H1 (cell line): ENCODE measurements at regions not wholly inside any gene's neighbourhood (a gene's known extent, or its start where the extent isn't known, plus 50 kb on each side); places are given as distances from the start of the nearest gene placed in this dataset.

ENCODE experiments used
- CTCF ChIA-PET: fragments of 300-600 bp; sonication (Branson Sonifier 250); formaldehyde crosslinking; loops from one replicate; lab custom pipeline; 2021; ENCODE audit not compliant: partially characterized antibody; lab: Charles Lee
- POLR2A ChIA-PET: fragments of 300-600 bp; sonication (Branson Sonifier 250); formaldehyde crosslinking; loops from one replicate; lab custom pipeline; 2021; ENCODE audit warnings: inconsistent platforms; ENCODE audit not compliant: partially characterized antibody; lab: Charles Lee
- DNase-seq, 2 experiments: peaks; one replicate each; pipeline versions ENCODE4 v3.0.0 to v3.0.0-alpha.2; 2010 to 2022; ENCODE audit warnings: low spot score in 2 of 2, low read depth in 1 of 2, mixed read lengths in 1 of 2
- FAIRE-seq: peaks from 2 replicates; lab custom pipeline; 2011; peaks lifted over from hg19 to GRCh38; lab: Jason Lieb, UNC
- H2AFZ ChIP-seq: 2 replicates; pipeline ENCODE4 v1.8.1; 2012; ENCODE audit warnings: low read length, inconsistent platforms
- H2AK5ac ChIP-seq: 2 replicates; pipeline ENCODE4 v1.6.1; 2013; ENCODE audit warnings: low read depth, low read length
- H2BK120ac ChIP-seq: replicated peaks from 2 replicates; pipeline ENCODE3; 2013; ENCODE audit warnings: low read depth, low read length, inconsistent platforms
- H2BK12ac ChIP-seq: 2 replicates; pipeline ENCODE4 v1.6.1; 2013; ENCODE audit warnings: low read depth, low read length
- H2BK15ac ChIP-seq: 2 replicates; pipeline ENCODE4 v1.6.1; 2013; ENCODE audit warnings: low read length
- H2BK20ac ChIP-seq: 2 replicates; pipeline ENCODE4 v1.6.1; 2013; ENCODE audit warnings: low read length
- H2BK5ac ChIP-seq: 2 replicates; pipeline ENCODE4 v1.6.1; 2013; ENCODE audit warnings: low read depth, low read length
- H3K14ac ChIP-seq: 2 replicates; pipeline ENCODE4 v1.6.1; 2013; ENCODE audit warnings: inconsistent platforms; ENCODE audit not compliant: insufficient read length
- H3K18ac ChIP-seq: 2 replicates; pipeline ENCODE4 v1.6.1; 2013; ENCODE audit warnings: low read length; ENCODE audit errors: extremely low read depth
- H3K23ac ChIP-seq: 2 replicates; pipeline ENCODE4 v1.6.1; 2013; ENCODE audit warnings: inconsistent platforms; ENCODE audit not compliant: insufficient read length
- H3K23me2 ChIP-seq: 2 replicates; pipeline ENCODE4 v1.6.1; 2013; ENCODE audit warnings: low read depth, low read length
- H3K27ac ChIP-seq: 2 replicates; pipeline ENCODE4 v1.6.1; 2011; ENCODE audit warnings: low read depth, low read length, inconsistent platforms
- H3K27me3 ChIP-seq, 4 experiments: replicated peaks in 1 of 4; 1 replicate in 1 of 4; 2 replicates in 3 of 4; pipeline versions ENCODE4 v1.6.1 to v1.8.1; 2011 to 2013; ENCODE audit warnings: low read length in 3 of 4, mild to moderate bottlenecking in 3 of 4, inconsistent platforms in 2 of 4, mixed read lengths in 2 of 4, moderate library complexity in 1 of 4; ENCODE audit not compliant: control insufficient read depth in 3 of 4, insufficient read depth in 3 of 4; ENCODE audit errors: extremely low read depth in 1 of 4
- H3K36me3 ChIP-seq, 4 experiments: 2 replicates each; pipeline versions ENCODE4 v1.6.1 to v1.8.1; 2011 to 2013; ENCODE audit warnings: mild to moderate bottlenecking in 4 of 4, low read length in 3 of 4, moderate library complexity in 2 of 4, control low read depth in 1 of 4, inconsistent platforms in 1 of 4; ENCODE audit not compliant: insufficient read depth in 4 of 4, control insufficient read depth in 2 of 4
- H3K4ac ChIP-seq: replicated peaks from 2 replicates; pipeline ENCODE3; 2013; ENCODE audit warnings: low read length, low read depth, mixed read lengths, inconsistent platforms; ENCODE audit not compliant: insufficient read length
- H3K4me1 ChIP-seq, 4 experiments: replicated peaks in 1 of 4; 1 replicate in 1 of 4; 2 replicates in 3 of 4; pipeline versions ENCODE4 v1.6.1 to v1.8.1; 2011 to 2013; ENCODE audit warnings: low read length in 3 of 4, inconsistent platforms in 2 of 4, mixed read lengths in 1 of 4; ENCODE audit not compliant: insufficient read depth in 4 of 4, control insufficient read depth in 3 of 4
- H3K4me2 ChIP-seq, 2 experiments: 2 replicates each; pipeline versions ENCODE4 v1.6.1 to v1.8.1; 2011 to 2013; ENCODE audit warnings: low read depth in 2 of 2, low read length in 2 of 2, control low read depth in 1 of 2, inconsistent platforms in 1 of 2, mild to moderate bottlenecking in 1 of 2; ENCODE audit not compliant: insufficient read depth in 1 of 2
- H3K4me3 ChIP-seq, 4 experiments: fragments of 200-600, 300-600 bp in 1 of 4; sonication (generic), shearing (Covaris generic), sonication (Bioruptor Twin) in 1 of 4; 2 replicates each; pipeline versions ENCODE4 v1.5.1 to v1.8.1; 2011 to 2016; ENCODE audit warnings: low read length in 4 of 4, low read depth in 3 of 4, control low read depth in 2 of 4, inconsistent platforms in 2 of 4, mild to moderate bottlenecking in 2 of 4, mixed read lengths in 1 of 4, moderate library complexity in 1 of 4; ENCODE audit not compliant: insufficient read depth in 2 of 4; ENCODE audit errors: extremely low read depth in 1 of 4
- H3K56ac ChIP-seq: replicated peaks from 2 replicates; pipeline ENCODE3; 2013; ENCODE audit warnings: low read depth, mild to moderate bottlenecking, mixed read lengths, low read length, inconsistent platforms; ENCODE audit not compliant: insufficient read length
- H3K79me1 ChIP-seq: 2 replicates; pipeline ENCODE4 v1.6.1; 2013; ENCODE audit warnings: low read depth, low read length, control low read depth
- H3K79me2 ChIP-seq, 2 experiments: 2 replicates each; pipeline versions ENCODE4 v1.6.1 to v1.8.1; 2012 to 2013; ENCODE audit warnings: low read length in 2 of 2, mild to moderate bottlenecking in 2 of 2, inconsistent platforms in 1 of 2; ENCODE audit not compliant: insufficient read depth in 2 of 2, control insufficient read depth in 1 of 2
- H3K9ac ChIP-seq, 4 experiments: replicated peaks in 1 of 4; 1 replicate in 1 of 4; 2 replicates in 3 of 4; pipeline versions ENCODE4 v1.6.1 to v1.8.1; 2011 to 2013; ENCODE audit warnings: low read depth in 3 of 4, low read length in 3 of 4, control low read depth in 2 of 4, mild to moderate bottlenecking in 2 of 4, moderate library complexity in 2 of 4, inconsistent platforms in 1 of 4; ENCODE audit errors: extremely low read depth in 1 of 4
- H3K9me3 ChIP-seq, 2 experiments: 2 replicates each; pipeline versions ENCODE4 v1.6.1 to v1.8.1; 2012 to 2013; ENCODE audit warnings: mild to moderate bottlenecking in 2 of 2, moderate library complexity in 2 of 2, control low read depth in 1 of 2, inconsistent platforms in 1 of 2, low read depth in 1 of 2, low read length in 1 of 2, mixed read lengths in 1 of 2; ENCODE audit not compliant: insufficient read depth in 2 of 2
- H4K20me1 ChIP-seq, 2 experiments: replicated peaks in 1 of 2; 2 replicates each; pipeline versions ENCODE3 to v1.8.1; 2011 to 2013; ENCODE audit warnings: inconsistent platforms in 2 of 2, low read length in 2 of 2, mild to moderate bottlenecking in 1 of 2; ENCODE audit not compliant: insufficient read depth in 2 of 2, control insufficient read depth in 1 of 2
- H4K5ac ChIP-seq: 2 replicates; pipeline ENCODE4 v1.6.1; 2013; ENCODE audit warnings: low read length, low read depth, mixed read lengths, inconsistent platforms; ENCODE audit not compliant: insufficient read length
- H4K8ac ChIP-seq: 2 replicates; pipeline ENCODE4 v1.8.0; 2013; ENCODE audit warnings: mild to moderate bottlenecking, moderate library complexity, low read length, inconsistent platforms; ENCODE audit not compliant: insufficient read depth; ENCODE audit errors: extremely low read depth
- H4K91ac ChIP-seq: replicated peaks from 2 replicates; pipeline ENCODE3; 2013; ENCODE audit warnings: low read length, mixed read lengths, inconsistent platforms; ENCODE audit not compliant: insufficient read length
- EP300 ChIP-seq, 2 experiments: IDR thresholded peaks; 1 replicate in 1 of 2; 2 replicates in 1 of 2; pipeline ENCODE4 v1.6.1; 2011 to 2012; ENCODE audit warnings: low read depth in 2 of 2, low read length in 2 of 2, mild to moderate bottlenecking in 2 of 2, borderline replicate concordance in 1 of 2, inconsistent platforms in 1 of 2, moderate library complexity in 1 of 2
- EZH2 ChIP-seq: fragments of 200-600 bp; sonication (generic); IDR thresholded peaks from 2 replicates; pipeline ENCODE4 v1.7.1; 2012; ENCODE audit warnings: low read depth, mild to moderate bottlenecking, moderate library complexity, low read length, inconsistent platforms; ENCODE audit not compliant: severe bottlenecking
- GABPA ChIP-seq: IDR thresholded peaks from 2 replicates; pipeline ENCODE4 v1.6.1; 2011; ENCODE audit warnings: mild to moderate bottlenecking, low read length, moderate library complexity, borderline replicate concordance; ENCODE audit not compliant: insufficient read depth
- GTF2F1 ChIP-seq: IDR thresholded peaks from 2 replicates; pipeline ENCODE4 v1.6.1; 2012; ENCODE audit warnings: low read depth, low read length, improper control_type of control experiment, borderline replicate concordance
- JUN ChIP-seq: IDR thresholded peaks from 2 replicates; pipeline ENCODE4 v1.6.1; 2011; ENCODE audit warnings: low read depth, mild to moderate bottlenecking, improper control_type of control experiment, low read length
- MAFK ChIP-seq: IDR thresholded peaks from 2 replicates; pipeline ENCODE4 v1.6.1; 2012; ENCODE audit warnings: low read depth, mild to moderate bottlenecking, improper control_type of control experiment, low read length
- NRF1 ChIP-seq: IDR thresholded peaks from 2 replicates; pipeline ENCODE4 v1.6.1; 2011; ENCODE audit warnings: mild to moderate bottlenecking, low read depth, low read length, improper control_type of control experiment
- POLR2AphosphoS5 ChIP-seq: IDR thresholded peaks from 2 replicates; pipeline ENCODE4 v1.6.1; 2011; ENCODE audit warnings: low read depth, low read length
- RFX5 ChIP-seq: IDR thresholded peaks from 2 replicates; pipeline ENCODE4 v1.6.1; 2011; ENCODE audit warnings: low read depth, low read length, improper control_type of control experiment, borderline replicate concordance
- RXRA ChIP-seq: IDR thresholded peaks from 2 replicates; pipeline ENCODE4 v1.6.1; 2011; ENCODE audit warnings: low read depth, mild to moderate bottlenecking, low read length, moderate library complexity; ENCODE audit not compliant: insufficient read depth
- SP1 ChIP-seq: IDR thresholded peaks from 2 replicates; pipeline ENCODE4 v1.6.1; 2011; ENCODE audit warnings: low read depth, low read length
- ZNF274 ChIP-seq: IDR thresholded peaks from 2 replicates; pipeline ENCODE4 v1.7.0; 2012; ENCODE audit warnings: low read length, borderline replicate concordance; ENCODE audit errors: extremely low read depth
- WGBS, 2 experiments: shearing (Covaris generic) in 1 of 2; methylation state at CpG; one replicate each; pipeline versions ENCODE4 v1.1.6 to v1.1.7; 2013 to 2015; ENCODE audit warnings: low lambda C conversion rate in 2 of 2, mixed read lengths in 2 of 2, inconsistent platforms in 1 of 2, low coverage in 1 of 2, missing lambda C conversion rate in 1 of 2; ENCODE audit not compliant: insufficient replicate concordance in 2 of 2, insufficient coverage in 1 of 2, insufficient read length in 1 of 2; ENCODE audit errors: extremely low coverage in 1 of 2, missing lambda C conversion rate in 1 of 2; 5-methylcytosine and 5-hydroxymethylcytosine counted together
- TF ChIP-seq, protein P1 (sequence below): IDR thresholded peaks from 2 replicates; pipeline ENCODE4 v1.6.1; 2011; ENCODE audit warnings: low read length, improper control_type of control experiment

DNA sequence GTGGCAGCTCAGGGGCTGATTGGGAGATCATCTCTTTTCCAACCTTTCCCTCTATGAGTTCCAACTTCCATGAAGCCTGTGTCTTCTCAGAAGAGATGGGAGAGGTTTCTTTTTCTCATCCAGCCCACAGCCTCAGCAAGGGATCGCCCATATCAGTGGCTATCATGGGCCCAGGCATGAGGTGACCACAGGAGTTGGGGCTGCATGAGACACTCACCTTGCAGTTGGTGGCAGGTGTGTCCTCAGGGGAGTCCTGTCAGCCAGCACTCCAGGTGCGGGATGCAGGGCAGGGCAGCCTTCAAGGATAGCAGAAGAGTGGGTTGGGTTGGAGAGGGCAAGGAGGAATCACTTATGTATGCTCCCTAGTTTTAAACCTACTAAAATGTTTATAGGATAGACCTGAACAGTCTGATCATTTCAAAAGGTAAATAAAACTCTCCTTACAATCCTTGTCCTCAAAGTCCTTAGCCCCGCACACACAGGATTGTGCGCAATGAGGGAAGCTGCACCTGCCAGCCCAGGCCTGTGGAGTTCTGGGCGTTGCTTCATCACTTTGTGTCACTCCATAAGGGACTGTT lies 811.1 kb downstream of the KCNJ18 start:
- no peak overlapping the region for H2BK5ac ChIP-seq
- H2AK5ac ChIP-seq = no peak overlapping the region
- no peaks in the 10 kb centered on the region for H3K4me1 ChIP-seq
- no peaks in the 10 kb centered on the region for H3K79me2 ChIP-seq
- no peaks in the 10 kb centered on the region; a peak in 1 of 8 replicates for H3K36me3 ChIP-seq
- H4K91ac ChIP-seq = no peak overlapping the region
- no peak overlapping the region for H2AFZ ChIP-seq
- peaks cover 44 to 65% of the 10 kb centered on the region in 2 experiments for H3K9me3 ChIP-seq
- no peak overlapping the region for H3K14ac ChIP-seq
- no peak overlapping the region for H4K5ac ChIP-seq
- no peak overlapping the region for H3K4me3 ChIP-seq
- no peak overlapping the region for H3K4me2 ChIP-seq
- H3K27me3 ChIP-seq = no peaks in the 10 kb centered on the region
- H3K27ac ChIP-seq = no peak overlapping the region
- no peak overlapping the region for H3K56ac ChIP-seq
- DNase-seq (no peak), FAIRE-seq (no peak)
- H3K9ac ChIP-seq = no peak overlapping the region
- no peaks in the 10 kb centered on the region for H4K20me1 ChIP-seq
- no peak overlapping the region for H4K8ac ChIP-seq
- 70% methylated on average over 5 of the region's 5 CpGs; no CpG with 5 or more reads in 1 of the 2 experiments for WGBS, 2 experiments
- H3K79me1 ChIP-seq = no peaks in the 10 kb centered on the region
- H3K23me2 ChIP-seq = no peaks in the 10 kb centered on the region
- H2BK12ac ChIP-seq = no peak overlapping the region
- H2BK15ac ChIP-seq = no peak overlapping the region
- no peak overlapping the region for H2BK20ac ChIP-seq
- H3K18ac ChIP-seq = no peak overlapping the region
- H2BK120ac ChIP-seq = no peak overlapping the region
- POLR2A ChIA-PET = no interaction called here
- H3K23ac ChIP-seq = no peak overlapping the region
- CTCF ChIA-PET = no interaction called here
- no peak overlapping the region for H3K4ac ChIP-seq
- no peak for TF ChIP-seq POLR2AphosphoS5
- no peak for TF ChIP-seq GTF2F1
- no peak for TF ChIP-seq NRF1
- no peak for TF ChIP-seq JUN
- no peak for TF ChIP-seq RXRA
- no peak for TF ChIP-seq RFX5
- no peak for TF ChIP-seq SP1
- no peak for TF ChIP-seq EP300 (IDR thresholded peaks at IDR 0.05; ENCODE audit: borderline replicate concordance in 1 of 2, low read depth in 2 of 2, low read length in 2 of 2)
- TF ChIP-seq MAFK = no peak
- no peak for TF ChIP-seq GABPA
- no peak for TF ChIP-seq ZNF274
- TF ChIP-seq, protein P1, sequence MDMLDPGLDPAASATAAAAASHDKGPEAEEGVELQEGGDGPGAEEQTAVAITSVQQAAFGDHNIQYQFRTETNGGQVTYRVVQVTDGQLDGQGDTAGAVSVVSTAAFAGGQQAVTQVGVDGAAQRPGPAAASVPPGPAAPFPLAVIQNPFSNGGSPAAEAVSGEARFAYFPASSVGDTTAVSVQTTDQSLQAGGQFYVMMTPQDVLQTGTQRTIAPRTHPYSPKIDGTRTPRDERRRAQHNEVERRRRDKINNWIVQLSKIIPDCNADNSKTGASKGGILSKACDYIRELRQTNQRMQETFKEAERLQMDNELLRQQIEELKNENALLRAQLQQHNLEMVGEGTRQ = no peak
- TF ChIP-seq EZH2 = no peak
